ENCODE measurements at regions not wholly inside any gene's neighbourhood (a gene's known extent, or its start where the extent isn't known, plus 50 kb on each side); places are given as distances from the start of the nearest gene placed in this dataset.

GRCh38 chr3:72080095-72080494 is 295.1 kb upstream of the PROK2 start:
- TF ChIP-seq CTCF (IDR thresholded peaks at IDR 0.05), result no peak
- TF ChIP-seq EZH2 (IDR thresholded peaks at IDR 0.05), result no peak
